Type B pancreatic cell (in vitro differentiated cells): ENCODE measurements at regions not wholly inside any gene's neighbourhood (a gene's known extent, or its start where the extent isn't known, plus 50 kb on each side); places are given as distances from the start of the nearest gene placed in this dataset.

ENCODE experiments used
- DNase-seq: peaks from one replicate; pipeline ENCODE4 v3.0.0; 2021; ENCODE audit warnings: mixed read lengths; ENCODE audit not compliant: unreplicated experiment; ENCODE audit errors: extremely low spot score
- H3K27ac Mint-ChIP-seq: 2 replicates; pipeline ENCODE4 v1.8.0; 2021; ENCODE audit warnings: mild to moderate bottlenecking, mixed read lengths
- H3K27me3 Mint-ChIP-seq: 2 replicates; pipeline ENCODE4 v1.8.0; 2021; ENCODE audit warnings: mixed read lengths
- H3K36me3 Mint-ChIP-seq: 2 replicates; pipeline ENCODE4 v1.8.0; 2021; ENCODE audit warnings: mixed read lengths
- H3K4me1 Mint-ChIP-seq: one replicate; pipeline ENCODE4 v1.8.0; 2021; ENCODE audit warnings: mixed read lengths; ENCODE audit not compliant: unreplicated experiment
- H3K4me3 Mint-ChIP-seq: 2 replicates; pipeline ENCODE4 v1.8.0; 2021; ENCODE audit warnings: mild to moderate bottlenecking, mixed read lengths
- H3K9me3 Mint-ChIP-seq: 2 replicates; pipeline ENCODE4 v1.8.0; 2021; ENCODE audit warnings: mixed read lengths
- CTCF ChIP-seq: fragments of 200-600 bp; sonication (generic); conservative IDR thresholded peaks from 2 replicates; pipeline ENCODE4 v1.5.0; 2021; ENCODE audit warnings: antibody characterized with exemption, mild to moderate bottlenecking

GRCh38 chr13:50612717-50613116 is 230.8 kb downstream of the DLEU7 start:
- peaks cover 3% of the 10 kb centered on the region for H3K27me3 Mint-ChIP-seq
- no peaks in the 10 kb centered on the region for H3K4me1 Mint-ChIP-seq
- no peak overlapping the region for H3K27ac Mint-ChIP-seq
- no peaks in the 10 kb centered on the region for H3K36me3 Mint-ChIP-seq
- H3K4me3 Mint-ChIP-seq, result no peak overlapping the region
- DNase-seq, result no peak
- H3K9me3 Mint-ChIP-seq, result no peaks in the 10 kb centered on the region
- TF ChIP-seq CTCF, result no peak

GRCh38 chr13:50613356-50613831 is 230.1 kb downstream of the DLEU7 start:
- no peak overlapping the region for H3K27ac Mint-ChIP-seq
- no peaks in the 10 kb centered on the region for H3K4me1 Mint-ChIP-seq
- H3K9me3 Mint-ChIP-seq, result no peaks in the 10 kb centered on the region
- H3K36me3 Mint-ChIP-seq, result no peaks in the 10 kb centered on the region
- H3K4me3 Mint-ChIP-seq, result no peak overlapping the region
- TF ChIP-seq CTCF, result no peak
- peaks cover 3% of the 10 kb centered on the region for H3K27me3 Mint-ChIP-seq
- no peak for DNase-seq

- no peak for DNase-seq
- TF ChIP-seq CTCF, result no peak
- Mint-ChIP-seq H3K36me3 (no peaks in the 10 kb centered on the region), H3K4me3 (no peak overlapping the region), H3K4me1 (no peaks in the 10 kb centered on the region), H3K27me3 (no peaks in the 10 kb centered on the region), H3K27ac (no peak overlapping the region), H3K9me3 (no peaks in the 10 kb centered on the region)
These were observed 228.3 kb downstream of the DLEU7 start for GRCh38 chr13:50615234-50615633.

- Mint-ChIP-seq H3K4me1 (no peaks in the 10 kb centered on the region), H3K9me3 (no peaks in the 10 kb centered on the region), H3K36me3 (no peaks in the 10 kb centered on the region), H3K27me3 (no peaks in the 10 kb centered on the region), H3K27ac (no peak overlapping the region), H3K4me3 (no peak overlapping the region)
- no peak for TF ChIP-seq CTCF
- no peak for DNase-seq
These were observed 227.4 kb downstream of the DLEU7 start for GRCh38 chr13:50616101-50616500.

- TF ChIP-seq CTCF, result no peak
- Mint-ChIP-seq H3K4me3 (no peak overlapping the region), H3K27me3 (no peaks in the 10 kb centered on the region), H3K9me3 (no peaks in the 10 kb centered on the region), H3K4me1 (no peaks in the 10 kb centered on the region), H3K36me3 (no peaks in the 10 kb centered on the region), H3K27ac (no peak overlapping the region)
- DNase-seq, result no peak
These were observed 226.3 kb downstream of the DLEU7 start for GRCh38 chr13:50617134-50617721.

- no peaks in the 10 kb centered on the region for H3K4me1 Mint-ChIP-seq
- no peak overlapping the region for H3K4me3 Mint-ChIP-seq
- no peak overlapping the region for H3K27ac Mint-ChIP-seq
- H3K27me3 Mint-ChIP-seq, result no peaks in the 10 kb centered on the region
- no peaks in the 10 kb centered on the region for H3K36me3 Mint-ChIP-seq
- DNase-seq, result no peak
- TF ChIP-seq CTCF, result no peak
- no peaks in the 10 kb centered on the region for H3K9me3 Mint-ChIP-seq
These were observed 225.3 kb downstream of the DLEU7 start for GRCh38 chr13:50618206-50618605.
